Activated T-cell treated with anti-CD3 and anti-CD28 coated beads, Interleukin-2, amount 50 U/mL, for 4 hours (primary cell): ENCODE measurements at regions not wholly inside any gene's neighbourhood (a gene's known extent, or its start where the extent isn't known, plus 50 kb on each side); places are given as distances from the start of the nearest gene placed in this dataset.
A peak's percentile ranks its signal among the peaks of the same experiment; 100 is the strongest.
"Not testable (repeated sequence)": the region's sequence is repeated elsewhere in the genome, so short reads cannot be mapped to it uniquely, and the experiment has no call there.

Experiments used
- ATAC-seq, 2 donors: fragments of 200-7000 bp; cut with Tn5 transposase; one replicate each; pipeline ENCODE4 v1.10.0; 2021
- DNase-seq: peaks from one replicate; pipeline ENCODE4 v3.0.0-alpha.2; 2020
- H3K27me3 Mint-ChIP-seq: one replicate; pipeline ENCODE4 v1.8.0; 2021; ENCODE audit warnings: low read depth, mixed read lengths
- H3K36me3 Mint-ChIP-seq: one replicate; pipeline ENCODE4 v1.8.0; 2022; ENCODE audit warnings: mixed read lengths; ENCODE audit not compliant: insufficient read depth
- H3K4me1 Mint-ChIP-seq: one replicate; pipeline ENCODE4 v1.8.0; 2021; ENCODE audit warnings: low read depth, mixed read lengths
- H3K4me3 Mint-ChIP-seq: one replicate; pipeline ENCODE4 v1.8.0; 2021; ENCODE audit warnings: mild to moderate bottlenecking, moderate library complexity, mixed read lengths
- H3K9me3 Mint-ChIP-seq: one replicate; pipeline ENCODE4 v1.8.0; 2021; ENCODE audit warnings: mixed read lengths

DNA sequence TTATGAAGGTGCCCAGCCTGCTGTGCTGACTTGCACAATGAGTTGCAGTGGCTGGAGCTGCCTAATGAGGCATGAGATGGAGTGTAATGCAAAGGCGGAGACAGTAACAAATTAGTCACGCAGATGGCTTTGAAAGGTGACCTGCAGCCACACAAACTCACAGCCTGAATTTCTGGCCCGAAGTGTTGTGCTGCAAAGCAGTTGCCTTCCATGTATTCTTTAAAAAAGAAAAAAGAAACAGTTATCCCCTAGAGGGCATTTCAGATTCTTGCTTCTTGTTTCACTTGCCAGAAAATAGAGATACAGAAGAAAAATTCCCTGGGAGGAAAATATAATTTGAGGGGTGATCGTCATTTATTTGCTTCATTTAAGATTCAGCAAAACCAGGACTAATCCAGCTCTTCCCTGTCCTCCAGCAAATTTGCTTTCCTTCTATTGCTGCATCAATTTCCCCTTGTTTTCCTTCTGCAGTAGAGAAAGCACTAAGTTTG lies 239.9 kb downstream of the ADRA2A start:
- DNase-seq (no peak), ATAC-seq (no peak)
- H3K9me3 Mint-ChIP-seq = no peaks in the 10 kb centered on the region
- no peak overlapping the region for H3K4me3 Mint-ChIP-seq
- H3K36me3 Mint-ChIP-seq = no peaks in the 10 kb centered on the region
- no peaks in the 10 kb centered on the region for H3K4me1 Mint-ChIP-seq
- peaks cover 8% of the 10 kb centered on the region for H3K27me3 Mint-ChIP-seq

DNA sequence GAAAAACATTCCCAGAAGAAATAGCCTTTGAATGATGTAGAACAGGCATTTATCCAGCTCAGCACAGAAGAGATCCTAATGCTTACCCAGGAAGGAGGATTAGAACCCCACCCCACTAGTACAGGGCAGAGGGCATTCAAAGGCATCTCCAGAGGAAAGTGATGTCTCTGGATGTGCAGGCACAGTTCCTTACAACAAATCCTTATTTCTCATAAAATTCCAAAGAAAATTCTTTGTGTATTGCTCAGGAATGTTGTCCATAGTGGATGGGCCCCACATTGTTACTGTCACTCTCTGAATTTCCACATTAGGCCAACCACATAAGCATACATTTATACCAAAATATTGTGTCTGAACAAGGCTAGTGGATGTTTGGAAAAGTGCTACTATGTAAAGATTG lies 243.0 kb downstream of the ADRA2A start:
- DNase-seq (no peak), ATAC-seq (no peak)
- H3K36me3 Mint-ChIP-seq = no peaks in the 10 kb centered on the region
- H3K27me3 Mint-ChIP-seq = peaks cover 14% of the 10 kb centered on the region
- no peaks in the 10 kb centered on the region for H3K4me1 Mint-ChIP-seq
- H3K4me3 Mint-ChIP-seq = no peak overlapping the region
- H3K9me3 Mint-ChIP-seq = no peaks in the 10 kb centered on the region

DNA sequence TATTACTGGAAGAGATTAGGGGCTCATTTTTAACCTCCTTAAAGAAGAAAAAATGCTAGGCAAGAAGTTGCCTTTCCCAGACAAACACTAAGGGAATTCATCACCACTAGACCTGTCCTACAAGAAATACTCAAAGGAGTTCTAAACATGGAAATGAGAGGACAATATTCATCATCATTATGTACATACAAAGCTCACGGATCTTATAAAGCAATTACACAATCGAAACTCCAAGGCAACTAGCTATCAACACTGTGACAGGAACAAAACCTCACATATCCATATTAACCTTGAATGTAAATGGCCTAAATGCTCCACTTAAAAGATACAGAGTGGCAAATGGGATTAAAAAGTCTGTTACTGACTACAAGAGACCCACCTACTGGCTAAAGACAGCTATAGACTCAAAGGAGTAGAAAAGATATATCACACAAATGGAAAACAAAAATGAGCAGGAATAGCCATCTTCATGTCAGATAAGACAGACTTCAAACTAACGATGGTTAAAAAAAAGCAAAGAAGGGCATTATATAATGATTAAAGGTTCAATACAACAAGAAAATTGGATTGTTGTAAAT lies 246.6 kb downstream of the ADRA2A start:
- Mint-ChIP-seq H3K9me3 (no peaks in the 10 kb centered on the region), H3K4me3 (no peak overlapping the region), H3K27me3 (peaks cover 9% of the 10 kb centered on the region), H3K4me1 (no peaks in the 10 kb centered on the region), H3K36me3 (no peaks in the 10 kb centered on the region)
- no peak for DNase-seq
- ATAC-seq = no peak

DNA sequence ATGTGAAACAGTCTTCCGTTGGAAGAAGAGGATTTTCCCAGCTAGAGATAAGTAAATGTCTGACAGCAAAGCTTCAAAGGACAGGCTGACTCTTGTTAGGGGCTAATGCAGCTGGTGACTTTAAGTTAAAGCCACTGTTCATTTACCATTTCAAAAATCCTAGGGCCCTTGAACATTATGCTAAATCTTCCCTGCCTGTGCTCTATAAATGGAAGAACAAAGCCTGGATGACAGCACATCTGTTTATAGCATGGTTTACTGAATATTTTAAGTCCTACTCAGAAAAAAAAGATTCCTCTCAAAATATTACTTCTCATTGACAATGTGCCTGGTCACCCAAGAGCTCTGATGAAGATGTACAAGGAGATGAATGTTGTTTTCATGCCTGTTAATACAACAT lies 255.3 kb downstream of the ADRA2A start:
- DNase-seq, H3K9me3 Mint-ChIP-seq, H3K4me1 Mint-ChIP-seq, H3K36me3 Mint-ChIP-seq, H3K4me3 Mint-ChIP-seq, H3K27me3 Mint-ChIP-seq, ATAC-seq: not testable (repeated sequence)

DNA sequence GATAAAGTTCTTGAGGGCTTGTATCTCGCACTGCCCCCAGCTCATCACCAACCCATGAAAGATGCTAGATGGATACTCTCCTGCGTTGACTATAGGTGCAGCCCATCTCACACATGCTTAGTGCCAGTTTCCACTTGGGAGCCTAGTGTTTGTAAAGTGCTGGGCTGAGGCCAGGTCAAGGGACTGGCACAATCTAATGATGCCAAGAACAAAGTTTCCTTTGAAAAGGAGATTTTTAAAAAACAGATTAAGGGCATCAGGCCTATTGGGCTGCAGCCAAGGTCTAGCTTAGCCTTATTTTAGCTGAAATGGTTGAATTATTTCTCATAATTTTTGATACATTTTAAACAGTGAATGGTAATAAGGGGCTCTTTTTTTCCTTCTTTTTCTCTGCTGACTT lies 259.0 kb downstream of the ADRA2A start:
- no peak for DNase-seq
- Mint-ChIP-seq H3K27me3 (peaks cover 7% of the 10 kb centered on the region), H3K4me1 (no peaks in the 10 kb centered on the region), H3K4me3 (no peak overlapping the region), H3K9me3 (peaks cover 16% of the 10 kb centered on the region), H3K36me3 (no peaks in the 10 kb centered on the region)
- no peak for ATAC-seq

DNA sequence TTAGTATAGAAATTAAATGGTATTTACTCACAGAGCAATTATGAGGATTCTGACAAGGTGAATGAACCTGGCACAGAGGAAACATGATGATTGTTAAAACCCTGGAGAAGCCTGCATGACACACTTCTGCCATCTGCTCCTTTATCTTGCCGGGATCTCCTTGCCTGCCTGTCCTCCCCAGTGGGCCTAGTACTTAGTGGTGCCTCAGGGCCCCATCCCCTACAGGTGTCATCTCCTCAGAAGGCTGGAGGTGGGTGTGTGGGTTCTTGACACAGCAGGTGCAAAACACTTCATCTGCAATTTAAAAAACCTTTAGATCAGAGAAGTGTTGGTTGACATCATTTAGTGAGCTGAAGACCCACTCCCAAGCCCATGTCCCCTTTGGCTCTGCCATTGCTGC lies 261.2 kb downstream of the ADRA2A start:
- Mint-ChIP-seq H3K27me3 (peaks cover 7% of the 10 kb centered on the region), H3K4me1 (no peaks in the 10 kb centered on the region), H3K36me3 (no peaks in the 10 kb centered on the region), H3K4me3 (no peak overlapping the region), H3K9me3 (peaks cover 32% of the 10 kb centered on the region)
- ATAC-seq (no peak), DNase-seq (no peak)

DNA sequence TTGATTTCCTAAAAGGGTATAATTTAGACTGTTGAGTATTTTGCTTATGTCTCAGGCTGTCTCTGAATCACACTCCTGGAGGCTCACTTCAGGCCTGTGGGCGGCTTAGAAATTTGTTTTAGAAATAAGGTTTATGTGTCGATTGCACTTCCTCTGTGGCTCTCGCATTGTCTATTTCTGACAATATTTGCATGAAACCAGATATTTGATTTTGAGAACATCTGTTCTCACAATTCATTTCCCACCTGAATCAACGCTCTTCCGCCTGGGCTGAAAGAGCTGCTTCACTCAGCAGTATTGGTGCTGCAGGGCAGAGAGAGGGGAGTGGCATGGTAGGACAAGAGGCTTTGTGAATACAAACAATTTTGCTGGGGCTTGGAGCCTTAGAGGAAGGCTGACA lies 262.0 kb downstream of the ADRA2A start:
- DNase-seq = no peak
- no peak overlapping the region for H3K4me3 Mint-ChIP-seq
- peaks cover 32% of the 10 kb centered on the region for H3K9me3 Mint-ChIP-seq
- H3K27me3 Mint-ChIP-seq = peaks cover 7% of the 10 kb centered on the region
- ATAC-seq = no peak
- no peaks in the 10 kb centered on the region for H3K4me1 Mint-ChIP-seq
- H3K36me3 Mint-ChIP-seq = no peaks in the 10 kb centered on the region

DNA sequence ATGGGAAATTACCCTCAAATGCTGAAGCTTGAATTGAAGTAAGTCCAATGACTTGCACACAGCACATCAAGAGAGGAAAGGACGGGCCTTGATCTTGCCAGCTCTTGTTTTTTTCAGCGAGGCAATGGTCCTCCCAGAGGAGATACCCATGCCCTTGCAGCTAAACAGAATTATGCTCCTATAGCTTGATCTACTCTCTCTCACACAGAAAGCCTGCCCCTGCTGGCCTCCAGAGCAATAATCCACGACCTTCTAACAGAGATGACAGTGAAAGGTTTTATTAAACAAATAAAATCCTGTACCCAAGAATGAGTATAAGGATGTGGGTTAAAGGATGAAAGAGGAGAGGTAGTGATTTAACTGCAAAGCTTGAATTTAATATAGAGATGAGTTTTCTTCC lies 268.0 kb downstream of the ADRA2A start:
- peaks cover 10% of the 10 kb centered on the region for H3K27me3 Mint-ChIP-seq
- DNase-seq (no peak), ATAC-seq (no peak)
- no peaks in the 10 kb centered on the region for H3K4me1 Mint-ChIP-seq
- H3K9me3 Mint-ChIP-seq = peaks cover 31% of the 10 kb centered on the region
- no peak overlapping the region for H3K4me3 Mint-ChIP-seq
- no peaks in the 10 kb centered on the region for H3K36me3 Mint-ChIP-seq

DNA sequence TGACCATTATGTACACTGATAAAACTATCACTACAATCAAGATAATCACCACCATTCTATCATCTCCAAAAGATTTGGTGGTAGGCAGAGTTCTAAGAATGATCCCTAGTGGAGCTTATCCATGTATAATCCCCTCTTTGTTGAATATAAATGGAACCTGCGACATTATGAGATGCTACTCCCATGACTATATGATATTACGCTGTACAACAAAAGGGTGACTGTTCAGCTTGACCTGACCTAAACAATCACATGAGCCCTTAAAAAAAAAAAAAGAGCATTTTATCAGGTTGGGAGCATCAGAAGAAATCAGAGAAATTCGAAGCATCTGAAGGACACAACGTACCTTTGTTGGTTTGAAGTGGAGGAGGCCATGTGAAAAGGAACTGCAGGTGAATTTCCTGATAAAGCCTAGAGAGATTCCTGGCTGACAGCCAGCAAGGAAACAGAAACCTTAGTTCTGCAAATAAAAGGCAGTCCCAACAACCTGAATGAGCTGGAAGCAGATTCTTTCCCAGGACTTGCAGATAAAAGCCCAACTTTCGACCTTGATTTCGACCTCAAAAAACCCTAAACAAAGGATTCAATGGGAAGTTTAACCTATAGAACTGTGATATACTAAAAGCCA lies 270.7 kb downstream of the ADRA2A start:
- peaks cover 6% of the 10 kb centered on the region for H3K9me3 Mint-ChIP-seq
- peaks cover 15% of the 10 kb centered on the region for H3K27me3 Mint-ChIP-seq
- H3K4me3 Mint-ChIP-seq = no peak overlapping the region
- ATAC-seq (no peak), DNase-seq (no peak)
- no peaks in the 10 kb centered on the region for H3K36me3 Mint-ChIP-seq
- H3K4me1 Mint-ChIP-seq = no peaks in the 10 kb centered on the region

DNA sequence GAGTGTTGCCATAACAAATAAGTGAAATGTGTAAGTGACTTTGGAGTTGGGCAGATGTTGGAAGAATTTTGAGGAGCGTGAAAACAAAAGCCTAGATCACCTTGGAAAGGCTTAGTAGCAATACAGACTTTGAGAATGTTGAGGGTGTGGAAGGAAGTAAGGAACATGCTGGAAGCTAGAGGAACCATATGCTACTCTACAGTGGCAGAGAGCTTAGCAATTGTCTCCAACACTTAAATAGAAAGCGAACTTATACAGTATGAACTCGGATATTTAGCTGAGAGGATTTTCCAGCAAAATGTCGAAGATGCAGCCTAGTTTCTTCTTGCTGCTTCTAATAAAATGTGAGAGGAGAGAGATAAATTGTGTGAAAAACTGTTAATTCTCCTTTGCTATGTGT lies 271.2 kb downstream of the ADRA2A start:
- H3K4me1 Mint-ChIP-seq = no peaks in the 10 kb centered on the region

DNA sequence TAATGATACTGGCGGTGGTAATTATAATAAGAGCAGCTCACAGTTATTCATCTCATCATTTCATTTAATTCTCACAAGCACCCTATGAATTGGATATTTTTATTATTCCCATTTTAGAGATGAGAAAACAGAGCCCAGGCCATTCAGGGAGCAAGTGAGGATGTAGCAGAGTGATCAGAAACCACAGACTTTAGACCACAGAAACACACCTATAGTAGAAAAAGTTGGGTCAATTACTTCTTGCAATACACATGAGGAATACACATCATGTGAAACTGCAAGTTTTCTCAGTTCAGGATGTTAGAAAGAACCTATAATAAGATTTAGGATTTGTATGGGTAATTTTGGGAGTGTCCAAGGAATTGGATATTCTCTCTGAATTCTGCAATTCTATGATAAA lies 278.0 kb downstream of the ADRA2A start:
- H3K4me1 Mint-ChIP-seq = no peaks in the 10 kb centered on the region
- no peaks in the 10 kb centered on the region for H3K9me3 Mint-ChIP-seq
- no peaks in the 10 kb centered on the region for H3K36me3 Mint-ChIP-seq
- peaks cover 21% of the 10 kb centered on the region for H3K27me3 Mint-ChIP-seq
- no peak overlapping the region for H3K4me3 Mint-ChIP-seq
- DNase-seq = no peak
- ATAC-seq = no peak

More for the DNA sequence above, 271.2 kb downstream of the ADRA2A start:
- Mint-ChIP-seq H3K9me3 (no peaks in the 10 kb centered on the region), H3K36me3 (no peaks in the 10 kb centered on the region), H3K27me3 (peaks cover 16% of the 10 kb centered on the region), H3K4me3 (no peak overlapping the region)
- ATAC-seq (no peak), DNase-seq (no peak)

DNA sequence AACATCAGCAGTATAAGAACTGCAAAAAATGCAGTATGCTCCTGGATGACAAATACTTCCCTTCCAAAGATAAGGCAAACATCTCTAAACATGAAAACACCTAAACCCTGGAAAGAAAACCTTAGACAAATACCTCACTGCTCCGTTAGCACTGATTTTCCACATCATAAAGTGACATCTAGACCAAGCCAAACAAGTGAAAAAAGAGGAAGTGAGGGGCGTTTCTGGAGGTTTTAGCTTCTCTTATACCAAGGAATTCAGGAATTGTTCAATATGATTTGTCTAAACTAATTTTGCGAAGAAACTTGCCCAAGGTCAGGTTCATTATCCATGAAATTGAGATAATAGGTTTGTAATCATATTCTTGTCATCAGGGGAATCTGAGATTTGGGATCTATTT lies 279.7 kb downstream of the ADRA2A start:
- Mint-ChIP-seq H3K27me3 (peaks cover 14% of the 10 kb centered on the region), H3K4me1 (no peaks in the 10 kb centered on the region), H3K36me3 (no peaks in the 10 kb centered on the region), H3K9me3 (no peaks in the 10 kb centered on the region), H3K4me3 (no peak overlapping the region)
- ATAC-seq (no peak), DNase-seq (no peak)

DNA sequence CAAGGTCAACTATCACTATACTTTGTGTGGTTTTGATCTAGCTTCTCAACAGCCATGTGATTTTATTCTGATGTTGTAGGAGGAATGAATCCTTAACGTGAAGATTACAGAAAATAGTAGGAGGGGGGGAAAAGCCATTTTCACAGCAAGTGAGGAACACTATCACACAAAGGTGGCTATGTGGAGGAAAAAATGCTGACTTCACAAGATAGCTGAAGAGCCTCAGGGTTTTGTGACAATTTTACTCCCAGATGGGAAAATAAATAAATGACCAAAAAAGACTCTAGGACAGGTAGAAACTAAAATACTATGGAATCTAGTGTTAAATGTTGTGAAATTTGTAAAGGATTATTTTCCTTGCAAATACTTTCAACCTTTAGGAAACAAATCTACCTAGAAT lies 281.0 kb downstream of the ADRA2A start:
- Mint-ChIP-seq H3K27me3 (peaks cover 18% of the 10 kb centered on the region), H3K4me1 (no peaks in the 10 kb centered on the region), H3K4me3 (no peak overlapping the region), H3K9me3 (no peaks in the 10 kb centered on the region), H3K36me3 (no peaks in the 10 kb centered on the region)
- ATAC-seq (no peak), DNase-seq (no peak)

DNA sequence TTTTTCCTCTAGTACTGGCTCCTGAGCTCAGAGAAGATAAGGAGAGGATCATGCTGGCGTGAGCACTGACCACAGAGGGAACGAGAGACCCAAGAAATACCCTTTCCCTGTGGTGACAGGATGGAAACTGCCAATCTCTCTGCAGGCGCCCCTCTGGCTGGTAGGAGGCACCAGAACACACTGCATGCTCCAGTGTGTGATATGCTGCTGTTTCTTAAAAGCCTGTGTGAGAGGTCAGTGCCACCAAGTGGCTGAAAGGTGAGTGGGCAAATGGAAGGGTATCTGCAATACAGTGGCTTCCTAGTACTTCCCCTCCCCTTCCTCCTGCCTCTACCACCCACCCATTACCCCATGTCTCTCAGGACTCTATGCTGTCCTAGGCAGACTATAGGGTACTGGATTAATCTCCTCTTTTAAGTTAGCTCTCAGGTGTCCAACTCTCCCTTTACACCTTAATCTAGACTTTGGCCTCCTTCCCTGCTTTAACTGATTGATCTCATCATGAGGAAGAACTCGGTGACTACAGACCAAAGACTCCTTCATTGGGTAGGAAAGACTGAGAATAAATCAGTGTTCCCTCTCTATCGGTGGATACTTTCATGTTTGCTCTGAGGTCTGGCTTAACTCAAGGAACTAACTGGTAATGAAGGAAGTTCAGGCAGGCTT lies 283.6 kb downstream of the ADRA2A start:
- DNase-seq = no peak
- H3K27me3 Mint-ChIP-seq = peaks cover 13% of the 10 kb centered on the region
- H3K4me1 Mint-ChIP-seq = no peaks in the 10 kb centered on the region
- H3K36me3 Mint-ChIP-seq = no peaks in the 10 kb centered on the region
- no peaks in the 10 kb centered on the region for H3K9me3 Mint-ChIP-seq
- no peak overlapping the region for H3K4me3 Mint-ChIP-seq
- ATAC-seq = peak in 1 of 2 donors; percentile 48

DNA sequence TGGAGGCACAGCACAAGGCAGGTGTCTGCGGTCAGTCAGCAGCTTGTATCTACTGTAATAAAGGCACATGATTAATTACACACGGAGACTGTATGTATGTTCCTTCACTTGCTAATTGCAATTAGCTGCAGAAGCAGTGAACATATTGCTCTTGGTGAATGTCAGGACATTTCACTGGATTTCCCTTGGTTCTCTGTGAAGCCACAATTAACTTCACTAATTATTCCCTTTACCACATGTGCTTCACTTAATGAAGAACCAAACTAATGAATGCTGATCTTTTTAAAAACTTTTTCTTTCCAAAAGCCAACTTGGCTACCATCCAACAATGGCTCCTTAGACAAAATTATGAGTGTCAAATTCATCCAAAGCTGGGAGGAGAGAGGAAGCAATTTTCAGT lies 290.7 kb downstream of the ADRA2A start:
- Mint-ChIP-seq H3K9me3 (no peaks in the 10 kb centered on the region), H3K27me3 (peaks cover 7% of the 10 kb centered on the region), H3K4me3 (no peak overlapping the region), H3K4me1 (no peaks in the 10 kb centered on the region), H3K36me3 (no peaks in the 10 kb centered on the region)
- DNase-seq (no peak), ATAC-seq (no peak)
